Activated CD8-positive, alpha-beta T cell treated with anti-CD3 and anti-CD28 coated beads, Interleukin-2, amount 10 ng/mL, durations not matched to agents 7 days and 5 days (primary cell): ENCODE measurements at regions not wholly inside any gene's neighbourhood (a gene's known extent, or its start where the extent isn't known, plus 50 kb on each side); places are given as distances from the start of the nearest gene placed in this dataset.
"Not testable (repeated sequence)": the region's sequence is repeated elsewhere in the genome, so short reads cannot be mapped to it uniquely, and the experiment has no call there.

ENCODE experiments used
- ATAC-seq: fragments of 150-1000 bp; cut with Tn5 transposase; one replicate; pipeline ENCODE4 v1.10.0; 2021; ENCODE audit warnings: moderate library complexity
- CTCF ChIA-PET: fragments of 350-600 bp; sonication (Branson Sonifier 250); formaldehyde crosslinking; loops from one replicate; lab custom pipeline; 2021; ENCODE audit warnings: antibody characterized with exemption; lab: Charles Lee
- POLR2A ChIA-PET: fragments of 350-600 bp; sonication (Branson Sonifier 250); formaldehyde crosslinking; loops from one replicate; lab custom pipeline; 2021; ENCODE audit warnings: antibody characterized with exemption; lab: Charles Lee
- DNase-seq: peaks from one replicate; pipeline ENCODE4 v3.0.0-alpha.2; 2020
- H3K27ac Mint-ChIP-seq: one replicate; pipeline ENCODE4 v1.8.0; 2021; ENCODE audit warnings: mild to moderate bottlenecking, mixed read lengths
- H3K27me3 Mint-ChIP-seq: one replicate; pipeline ENCODE4 v1.8.0; 2021; ENCODE audit warnings: low read depth, mixed read lengths
- H3K36me3 Mint-ChIP-seq: one replicate; pipeline ENCODE4 v1.8.0; 2021; ENCODE audit warnings: low read depth, mixed read lengths
- H3K4me1 Mint-ChIP-seq: one replicate; pipeline ENCODE4 v1.8.0; 2021; ENCODE audit warnings: low read depth, mixed read lengths
- H3K4me3 Mint-ChIP-seq: one replicate; pipeline ENCODE4 v1.8.0; 2021; ENCODE audit warnings: mild to moderate bottlenecking, mixed read lengths
- H3K9me3 Mint-ChIP-seq: one replicate; pipeline ENCODE4 v1.8.0; 2022; ENCODE audit warnings: mixed read lengths; ENCODE audit not compliant: insufficient read depth

DNA sequence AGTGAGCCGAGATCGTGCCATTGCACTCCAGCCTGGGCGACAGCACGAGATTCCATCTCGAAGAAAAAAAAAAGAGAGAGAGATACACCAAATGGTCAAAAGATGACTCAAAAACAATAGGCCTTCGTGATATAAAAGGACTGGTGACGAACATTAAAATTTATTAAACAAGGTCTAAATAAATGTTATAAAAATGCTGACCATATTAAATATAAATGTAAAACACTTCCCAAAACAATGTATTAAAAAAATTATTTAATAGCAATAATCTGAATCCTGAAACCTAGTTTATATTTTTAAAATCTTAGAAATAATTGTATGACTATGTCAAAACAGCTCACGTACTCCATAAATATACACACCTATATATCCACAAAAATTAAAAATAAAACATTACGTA lies 247.6 kb downstream of the SETD4 start:
- ChIA-PET POLR2A (no interaction called here), CTCF (no interaction called here)
- Mint-ChIP-seq H3K27ac (no peak overlapping the region), H3K27me3 (no peaks in the 10 kb centered on the region), H3K9me3 (no peaks in the 10 kb centered on the region), H3K4me1 (no peaks in the 10 kb centered on the region), H3K36me3 (no peaks in the 10 kb centered on the region), H3K4me3 (no peak overlapping the region)
- DNase-seq (no peak), ATAC-seq (no peak)

DNA sequence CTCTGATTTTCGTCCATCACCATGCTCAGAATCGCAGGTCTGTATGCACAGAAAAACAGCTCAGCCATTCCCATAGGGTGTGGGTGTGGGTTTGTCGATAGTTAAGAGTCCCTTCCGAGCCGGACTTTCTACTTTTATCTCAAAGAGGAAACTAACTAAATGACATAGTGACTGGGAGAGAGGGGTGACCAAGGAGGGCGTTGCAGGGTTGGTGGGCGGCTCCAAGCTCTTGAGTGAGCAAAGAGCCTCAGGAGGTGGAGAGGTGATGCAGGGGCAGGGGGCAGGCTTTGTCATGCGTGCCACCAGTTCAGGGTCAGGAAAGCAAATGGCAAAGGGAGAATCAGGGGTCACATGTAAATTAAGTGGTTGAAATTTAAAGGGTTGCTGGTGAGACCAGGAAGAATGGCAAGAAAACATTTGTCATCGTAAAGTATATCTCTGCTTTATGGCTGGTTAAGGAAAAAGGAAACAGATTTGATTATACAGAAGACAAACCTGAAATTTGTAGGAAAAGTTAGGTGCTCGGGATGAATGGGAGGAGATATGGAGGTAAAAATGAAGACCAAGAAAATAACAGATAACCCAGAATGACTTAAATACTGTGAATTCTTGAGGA lies 249.0 kb downstream of the SETD4 start:
- H3K27me3 Mint-ChIP-seq = no peaks in the 10 kb centered on the region
- DNase-seq (no peak), ATAC-seq (no peak)
- ChIA-PET POLR2A (no interaction called here), CTCF (no interaction called here)
- H3K4me3 Mint-ChIP-seq = no peak overlapping the region
- H3K4me1 Mint-ChIP-seq = no peaks in the 10 kb centered on the region
- no peaks in the 10 kb centered on the region for H3K9me3 Mint-ChIP-seq
- no peak overlapping the region for H3K27ac Mint-ChIP-seq
- H3K36me3 Mint-ChIP-seq = no peaks in the 10 kb centered on the region

DNA sequence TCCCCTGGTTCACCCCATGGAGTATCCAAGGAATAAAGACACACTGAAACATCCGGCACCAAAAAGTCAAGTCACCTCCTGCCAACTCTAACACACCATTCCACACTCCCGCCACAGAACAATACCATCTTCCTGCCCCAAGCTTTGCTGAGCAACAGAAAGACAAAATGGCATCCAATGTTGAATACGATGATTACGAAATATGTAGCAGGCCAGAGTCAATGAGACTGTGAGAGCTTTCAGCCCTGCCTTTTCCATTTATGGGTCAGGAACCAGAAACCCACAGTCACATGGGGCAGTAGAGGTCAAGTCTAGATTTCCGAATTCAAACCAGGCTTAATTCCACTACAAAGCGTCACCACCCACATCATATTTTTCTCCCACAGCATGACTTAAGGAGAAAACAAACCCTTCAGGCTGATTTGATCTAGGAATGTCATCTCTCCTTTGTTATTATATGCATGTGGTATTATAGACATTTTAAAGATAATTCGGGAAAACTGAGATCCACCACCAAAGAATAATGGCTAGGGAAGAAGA lies 249.8 kb downstream of the SETD4 start:
- Mint-ChIP-seq H3K36me3 (no peaks in the 10 kb centered on the region), H3K27me3 (no peaks in the 10 kb centered on the region), H3K4me3 (no peak overlapping the region), H3K27ac (no peak overlapping the region), H3K9me3 (no peaks in the 10 kb centered on the region), H3K4me1 (no peaks in the 10 kb centered on the region)
- DNase-seq = no peak
- ChIA-PET CTCF (no interaction called here), POLR2A (no interaction called here)
- ATAC-seq = no peak

DNA sequence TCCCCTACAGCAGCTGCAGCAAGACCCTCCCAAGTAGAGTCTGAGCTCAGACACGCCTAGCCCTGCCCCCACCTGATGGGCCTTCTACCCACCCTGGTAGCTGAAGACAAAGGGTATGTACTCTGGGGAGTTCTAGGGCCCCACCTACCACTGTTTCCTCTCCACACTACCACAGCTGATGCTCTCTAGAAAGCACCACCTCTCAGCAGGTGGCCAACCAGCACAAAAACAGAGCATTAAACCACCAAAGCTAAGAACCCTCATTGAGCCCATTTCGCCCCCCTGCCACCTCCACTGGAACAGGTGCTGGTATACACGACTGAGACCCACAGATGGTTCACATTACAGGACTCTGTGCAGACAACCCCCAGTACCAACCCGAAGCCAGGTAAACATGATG lies 258.9 kb downstream of the SETD4 start:
- CTCF ChIA-PET = no interaction called here
- H3K36me3 Mint-ChIP-seq = no peaks in the 10 kb centered on the region
- no peak for DNase-seq
- peaks cover 10% of the 10 kb centered on the region for H3K4me1 Mint-ChIP-seq
- H3K4me3 Mint-ChIP-seq = no peak overlapping the region
- H3K9me3 Mint-ChIP-seq = no peaks in the 10 kb centered on the region
- H3K27me3 Mint-ChIP-seq = peaks cover 9% of the 10 kb centered on the region
- ATAC-seq = no peak
- POLR2A ChIA-PET = no interaction called here
- H3K27ac Mint-ChIP-seq = no peak overlapping the region

DNA sequence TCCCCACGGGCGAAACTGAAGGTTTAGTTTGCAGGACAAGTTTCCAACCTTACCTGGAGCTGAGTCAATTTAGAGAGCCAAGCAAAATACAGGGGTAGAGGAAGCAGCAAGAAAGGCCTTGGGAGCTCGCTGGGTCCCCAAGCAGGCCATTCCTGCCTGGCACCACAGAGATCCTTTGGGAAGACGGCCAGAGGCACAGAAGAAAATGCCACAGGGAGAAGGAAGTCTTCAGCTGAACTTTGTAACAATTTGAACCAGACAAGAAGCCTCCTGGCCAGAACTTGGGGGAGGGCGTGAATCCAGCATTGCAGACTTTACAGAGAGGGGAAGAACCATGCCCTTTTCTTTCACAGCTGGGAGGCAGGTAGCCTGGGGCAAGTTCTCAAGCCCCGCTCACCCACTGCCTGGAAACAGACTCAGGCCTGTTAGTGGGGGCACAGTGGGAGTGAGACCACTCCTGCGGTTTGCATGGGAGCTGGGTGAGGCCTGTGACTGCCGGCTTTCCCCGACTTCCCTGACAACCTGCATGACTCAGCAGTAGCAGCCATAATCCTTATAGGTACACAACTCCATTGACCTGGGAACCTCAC lies 259.4 kb downstream of the SETD4 start:
- H3K4me3 Mint-ChIP-seq, POLR2A ChIA-PET, H3K36me3 Mint-ChIP-seq, ATAC-seq, DNase-seq, H3K27me3 Mint-ChIP-seq, CTCF ChIA-PET, H3K9me3 Mint-ChIP-seq, H3K27ac Mint-ChIP-seq, H3K4me1 Mint-ChIP-seq: not testable (repeated sequence)

DNA sequence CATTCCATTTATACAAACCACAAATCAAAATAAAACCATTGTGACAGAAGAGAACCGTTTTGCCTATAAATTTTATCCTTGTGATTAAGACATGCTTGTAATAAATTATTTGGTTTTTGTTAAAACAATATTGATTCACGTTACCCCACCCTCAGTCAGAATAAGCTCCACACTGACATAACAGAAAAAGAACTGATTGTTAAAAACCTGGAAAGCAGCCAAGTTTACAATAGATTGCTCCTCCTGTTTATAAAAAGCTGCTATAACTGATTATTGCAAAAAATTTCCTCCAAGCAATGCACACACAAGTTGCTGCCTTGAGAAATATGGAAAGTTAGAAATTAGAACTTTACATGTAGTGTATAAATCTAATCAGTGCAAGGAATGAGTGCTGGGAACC lies 263.5 kb downstream of the SETD4 start:
- Mint-ChIP-seq H3K4me3 (no peak overlapping the region), H3K36me3 (no peaks in the 10 kb centered on the region), H3K4me1 (peaks cover 9% of the 10 kb centered on the region), H3K27ac (no peak overlapping the region), H3K27me3 (peaks cover 3% of the 10 kb centered on the region), H3K9me3 (no peaks in the 10 kb centered on the region)
- CTCF ChIA-PET = no interaction called here
- DNase-seq = no peak
- no peak for ATAC-seq
- POLR2A ChIA-PET = no interaction called here

DNA sequence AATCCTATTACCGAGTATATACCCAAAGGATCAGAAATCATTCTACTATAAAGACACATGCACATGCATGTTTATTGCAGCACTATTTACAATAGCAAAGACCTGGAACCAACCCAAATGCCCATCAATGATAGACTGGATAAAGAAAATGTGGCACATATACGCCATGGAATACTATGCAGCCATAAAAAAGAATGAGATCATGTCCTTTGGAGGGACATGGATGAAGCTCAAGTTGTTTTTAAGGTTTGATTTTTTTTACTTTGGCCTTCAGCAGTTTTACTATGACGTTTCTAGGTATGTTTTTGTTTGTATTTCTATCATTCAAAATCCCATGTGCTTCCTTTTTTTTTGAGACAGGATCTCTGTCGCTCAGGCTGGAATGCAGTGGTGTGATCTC lies 265.8 kb downstream of the SETD4 start:
- H3K27me3 Mint-ChIP-seq, H3K36me3 Mint-ChIP-seq, H3K4me3 Mint-ChIP-seq, H3K4me1 Mint-ChIP-seq, H3K9me3 Mint-ChIP-seq, DNase-seq, ATAC-seq, H3K27ac Mint-ChIP-seq, CTCF ChIA-PET, POLR2A ChIA-PET: not testable (repeated sequence)

DNA sequence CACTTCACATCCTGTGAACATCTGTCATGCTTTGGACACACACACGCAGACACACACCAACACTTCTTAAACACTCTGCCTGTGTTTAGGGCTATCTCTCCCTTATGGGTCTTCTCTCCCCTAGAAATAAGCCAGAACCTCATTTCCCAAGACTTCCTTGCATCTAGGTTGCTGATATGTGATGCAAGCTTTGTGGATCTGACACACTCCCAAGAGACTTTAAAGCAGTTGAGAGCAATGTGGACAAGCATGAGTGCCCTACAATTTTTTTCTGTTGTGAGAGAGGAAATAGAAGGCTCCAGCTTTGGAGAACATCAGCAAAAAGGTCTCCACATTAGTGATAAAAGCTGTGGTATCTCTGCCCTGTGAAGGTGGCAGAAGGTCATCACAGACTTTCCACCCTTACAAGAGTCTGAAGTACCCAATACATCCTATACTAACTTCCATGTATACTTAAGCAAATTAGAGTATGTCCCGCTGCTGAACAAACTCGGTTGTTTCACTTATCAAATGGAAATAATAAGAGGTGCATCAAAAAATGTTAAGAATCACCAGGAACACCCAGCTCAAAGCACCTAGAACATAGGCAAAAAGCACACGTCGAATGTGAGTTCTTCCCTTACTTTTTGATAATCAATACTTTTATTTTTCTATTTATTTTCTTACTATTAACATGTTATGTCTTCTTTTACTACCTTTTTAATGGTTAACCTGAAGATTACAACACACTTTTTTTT lies 267.6 kb downstream of the SETD4 start:
- Mint-ChIP-seq H3K4me1 (no peaks in the 10 kb centered on the region), H3K9me3 (no peaks in the 10 kb centered on the region), H3K27ac (no peak overlapping the region), H3K27me3 (peaks cover 2% of the 10 kb centered on the region), H3K4me3 (no peak overlapping the region), H3K36me3 (no peaks in the 10 kb centered on the region)
- DNase-seq = no peak
- CTCF ChIA-PET = no interaction called here
- no peak for ATAC-seq
- POLR2A ChIA-PET = no interaction called here

DNA sequence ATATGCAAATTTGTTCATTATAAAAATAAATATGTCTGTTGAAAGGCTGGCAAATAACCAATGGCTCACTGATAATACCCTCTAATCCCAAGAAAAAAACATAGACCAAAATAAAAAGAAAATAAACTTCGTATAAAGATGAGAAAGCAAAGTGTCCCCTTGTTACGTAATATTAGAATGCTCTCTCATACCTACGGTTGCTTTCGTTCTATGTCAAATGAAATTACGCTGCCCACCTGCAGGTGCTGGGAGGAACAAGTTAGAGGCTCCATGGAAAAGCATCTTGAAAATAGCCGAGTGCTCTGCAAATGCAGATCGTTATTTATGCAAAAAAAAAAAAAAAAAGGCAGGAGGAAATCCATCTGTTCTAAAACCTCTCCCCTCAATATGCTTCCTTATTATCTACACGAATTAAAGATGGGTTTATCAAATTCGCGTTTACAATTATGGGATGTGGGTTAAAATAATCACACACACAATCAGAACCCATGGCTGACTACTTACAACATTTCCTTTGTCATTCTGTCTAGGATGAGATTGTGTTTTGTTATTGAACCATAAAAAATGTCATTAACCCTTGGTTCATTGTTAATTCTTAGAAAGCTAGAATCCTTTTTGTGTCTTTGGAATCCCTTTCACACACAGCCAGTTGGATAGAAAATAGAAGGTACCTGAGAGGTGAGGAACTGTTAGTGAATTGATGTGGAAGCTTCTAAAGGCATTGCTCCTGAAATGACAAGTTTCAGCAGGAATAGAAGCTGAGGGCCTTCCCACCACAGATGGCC lies 268.6 kb downstream of the SETD4 start:
- Mint-ChIP-seq H3K27me3 (no peaks in the 10 kb centered on the region), H3K36me3 (no peaks in the 10 kb centered on the region), H3K27ac (no peak overlapping the region), H3K9me3 (no peaks in the 10 kb centered on the region), H3K4me3 (no peak overlapping the region), H3K4me1 (no peaks in the 10 kb centered on the region)
- ATAC-seq (no peak), DNase-seq (no peak)
- CTCF ChIA-PET = no interaction called here
- POLR2A ChIA-PET = no interaction called here

DNA sequence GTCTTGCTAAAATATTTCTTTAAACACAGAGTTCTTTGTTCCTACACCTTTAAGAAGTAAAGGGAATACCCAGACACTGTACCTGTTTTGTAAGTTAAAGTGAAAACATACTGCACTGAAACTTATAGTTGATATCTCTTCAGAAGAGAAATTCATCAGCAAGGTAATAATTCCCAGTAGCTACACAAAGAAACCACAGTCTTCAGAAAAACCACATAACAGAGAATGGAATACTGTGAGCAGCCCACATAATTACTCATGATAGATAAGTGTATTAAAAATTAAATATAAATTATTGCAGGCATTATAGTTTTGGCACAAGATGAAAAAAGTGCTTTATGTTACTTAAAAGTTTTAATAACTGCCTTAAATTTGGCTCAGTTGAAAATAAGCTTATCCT lies 276.6 kb downstream of the SETD4 start:
- peaks cover 3% of the 10 kb centered on the region for H3K9me3 Mint-ChIP-seq
- H3K27ac Mint-ChIP-seq = no peak overlapping the region
- no peaks in the 10 kb centered on the region for H3K4me1 Mint-ChIP-seq
- POLR2A ChIA-PET = no interaction called here
- H3K4me3 Mint-ChIP-seq = no peak overlapping the region
- H3K36me3 Mint-ChIP-seq = no peaks in the 10 kb centered on the region
- ATAC-seq (no peak), DNase-seq (no peak)
- peaks cover 2% of the 10 kb centered on the region for H3K27me3 Mint-ChIP-seq
- CTCF ChIA-PET = no interaction called here

DNA sequence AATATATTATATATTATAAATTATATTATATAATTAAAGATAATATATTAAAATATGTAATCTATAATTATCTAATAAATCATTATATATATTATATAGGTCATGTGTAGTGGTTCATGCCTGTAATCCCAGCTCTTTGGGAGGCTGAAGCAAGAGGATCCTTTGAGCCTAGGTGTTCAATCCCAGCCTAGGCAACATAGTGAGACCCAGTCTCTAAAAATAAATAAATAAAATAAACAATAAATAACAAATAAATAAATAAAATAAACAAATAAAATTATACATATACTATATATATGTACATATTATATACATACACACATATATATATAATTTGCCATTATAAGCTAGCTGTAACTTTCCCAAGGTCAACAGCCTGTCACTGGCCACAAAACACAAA lies 277.7 kb downstream of the SETD4 start:
- CTCF ChIA-PET = interaction anchor here (1.3 kb wide), 1 partner anchor 58 kb away, joined by 4 read pairs; no protein-coding TSS in a partner anchor
- DNase-seq (no peak), ATAC-seq (no peak)
- Mint-ChIP-seq H3K27me3 (peaks cover 2% of the 10 kb centered on the region), H3K27ac (no peak overlapping the region), H3K4me3 (no peak overlapping the region), H3K36me3 (no peaks in the 10 kb centered on the region), H3K9me3 (peaks cover 3% of the 10 kb centered on the region), H3K4me1 (no peaks in the 10 kb centered on the region)
- POLR2A ChIA-PET = no interaction called here

DNA sequence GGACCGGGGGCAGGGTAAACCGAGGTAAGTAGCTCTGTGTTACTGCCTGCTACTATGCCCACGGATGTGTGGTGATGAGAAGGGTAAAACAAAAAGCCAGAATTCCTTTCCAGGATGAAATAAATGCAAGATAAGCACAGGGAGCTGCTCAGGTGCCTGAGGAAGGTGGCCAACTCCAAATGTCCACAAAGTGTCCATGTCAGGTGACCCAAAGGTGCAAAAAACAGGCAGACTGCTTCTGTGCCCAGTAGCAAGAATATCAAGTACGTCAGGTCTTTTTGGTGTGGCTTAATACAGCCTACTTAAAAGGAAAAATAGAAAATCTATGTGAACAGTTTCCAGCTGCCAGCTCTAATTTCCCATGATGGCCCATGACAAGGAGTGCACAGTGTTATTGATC lies 279.3 kb downstream of the SETD4 start:
- peaks cover 2% of the 10 kb centered on the region for H3K27me3 Mint-ChIP-seq
- CTCF ChIA-PET = interaction anchor here (1.0 kb wide), 1 partner anchor 331 kb away, joined by 3 read pairs; no protein-coding TSS in a partner anchor

More for the DNA sequence above, 279.3 kb downstream of the SETD4 start:
- ATAC-seq = no peak
- Mint-ChIP-seq H3K36me3 (no peaks in the 10 kb centered on the region), H3K27ac (no peak overlapping the region), H3K4me3 (no peak overlapping the region), H3K9me3 (peaks cover 3% of the 10 kb centered on the region), H3K4me1 (no peaks in the 10 kb centered on the region)
- POLR2A ChIA-PET = no interaction called here
- no peak for DNase-seq
